Tibial nerve (tissue), 4 donors: ENCODE measurements at regions not wholly inside any gene's neighbourhood (a gene's known extent, or its start where the extent isn't known, plus 50 kb on each side); places are given as distances from the start of the nearest gene placed in this dataset.

Experiments used
- CTCF ChIP-seq, 5 experiments: fragments of 200-600 bp in 3 of 5; fragments of 450-650 bp in 2 of 5; sonication (generic) in 3 of 5; IDR thresholded peaks; one replicate each; pipeline ENCODE4 v1.5.1; 2016 to 2019; ENCODE audit warnings: antibody characterized with exemption in 5 of 5, mild to moderate bottlenecking in 3 of 5, moderate library complexity in 2 of 5
- EP300 ChIP-seq, 2 donors: sonication (generic); formaldehyde crosslinking; IDR thresholded peaks; one replicate each; pipeline ENCODE4 v1.6.1; 2017; ENCODE audit warnings: antibody characterized with exemption in 2 of 2, mild to moderate bottlenecking in 1 of 2
- POLR2A ChIP-seq, 2 donors: fragments of 450-650 bp; IDR thresholded peaks; one replicate each; pipeline ENCODE4 v1.6.1; 2017; ENCODE audit warnings: antibody characterized with exemption in 2 of 2, mild to moderate bottlenecking in 2 of 2, moderate library complexity in 2 of 2

GRCh38 chr3:176934698-176935097 lies 262.6 kb downstream of the TBL1XR1 start:
- no peak for TF ChIP-seq CTCF (IDR thresholded peaks at IDR 0.05)
- no peak for TF ChIP-seq POLR2A (IDR thresholded peaks at IDR 0.05)
- no peak for TF ChIP-seq EP300 (IDR thresholded peaks at IDR 0.05)
